ENCODE measurements at regions not wholly inside any gene's neighbourhood (a gene's known extent, or its start where the extent isn't known, plus 50 kb on each side); places are given as distances from the start of the nearest gene placed in this dataset.

GRCh38 chr16:10240854-10241613, 58.8 kb upstream of the GRIN2A start:
- Mint-ChIP-seq H3K27me3 (ENCODE audit: low read depth in 3 of 3) (peaks cover 3 to 11% (median 10%) of the 10 kb centered on the region in 3 donors), H3K4me1 (peaks cover 18% of the 10 kb centered on the region), H3K36me3 (no peaks in the 10 kb centered on the region), H3K9me3 (peaks cover 0 to 2% (median 0%) of the 10 kb centered on the region in 7 donors), H3K27ac (no peak overlapping the region), H3K4me3 (no peak overlapping the region)
- no peak overlapping the region for H3K27ac ChIP-seq (ENCODE audit: low read depth in 1 of 2, low read length in 2 of 2)
- 64% methylated on average over 3 of the region's 7 CpGs for WGBS (ENCODE audit: insufficient coverage)
- no peak overlapping the region for H3K4me2 ChIP-seq (replicated peaks; ENCODE audit: extremely low read depth, low read length, poor library complexity, severe bottlenecking)
- H3K9me3 ChIP-seq (replicated peaks in 1 of 2; ENCODE audit: control insufficient read depth in 1 of 2, insufficient read depth in 1 of 2, low read length in 2 of 2): no peaks in the 10 kb centered on the region
- intact Hi-C loops (cut with micrococcal nuclease): no loop called here
- H2AFZ ChIP-seq (ENCODE audit: insufficient read depth, low read depth, low read length, poor library complexity, severe bottlenecking): no peak overlapping the region
- TF ChIP-seq CTCF (IDR thresholded peaks at IDR 0.05): no peak
- no peaks in the 10 kb centered on the region for H3K27me3 ChIP-seq (ENCODE audit: control insufficient read depth in 2 of 2, insufficient read depth in 2 of 2, low read length in 2 of 2)
- DNase-seq: no peak
- H3K79me2 ChIP-seq (ENCODE audit: insufficient read depth, low read length): no peaks in the 10 kb centered on the region
- H4K20me1 ChIP-seq (ENCODE audit: insufficient read depth, low read length): no peaks in the 10 kb centered on the region
- peaks cover 9 to 10% of the 10 kb centered on the region in 2 donors for H3K4me1 ChIP-seq (ENCODE audit: control insufficient read depth in 1 of 2, insufficient read depth in 2 of 2, low read length in 2 of 2)
- no peak overlapping the region for H3K9ac ChIP-seq (ENCODE audit: insufficient read depth, low read length, poor library complexity, severe bottlenecking)
- H3K36me3 ChIP-seq (replicated peaks in 1 of 2; ENCODE audit: control insufficient read depth in 1 of 2, insufficient read depth in 2 of 2, low read length in 2 of 2): no peaks in the 10 kb centered on the region
- H3K4me3 ChIP-seq (replicated peaks in 1 of 3; ENCODE audit: low read depth in 2 of 3, low read length in 3 of 3): no peak overlapping the region

- no peak overlapping the region for H3K27ac ChIP-seq (ENCODE audit: low read depth in 1 of 2, low read length in 2 of 2)
- TF ChIP-seq CTCF (IDR thresholded peaks at IDR 0.05): no peak
- no peaks in the 10 kb centered on the region for H3K36me3 ChIP-seq (replicated peaks in 1 of 2; ENCODE audit: control insufficient read depth in 1 of 2, insufficient read depth in 2 of 2, low read length in 2 of 2)
- H3K4me3 Mint-ChIP-seq: no peak overlapping the region
- DNase-seq: no peak
- intact Hi-C loops (cut with micrococcal nuclease): no loop called here
- no peaks in the 10 kb centered on the region for H3K9me3 ChIP-seq (replicated peaks in 1 of 2; ENCODE audit: control insufficient read depth in 1 of 2, insufficient read depth in 1 of 2, low read length in 2 of 2)
- H2AFZ ChIP-seq (ENCODE audit: insufficient read depth, low read depth, low read length, poor library complexity, severe bottlenecking): no peak overlapping the region
- WGBS (ENCODE audit: insufficient coverage): 31% methylated on average over 2 of the region's 2 CpGs
- no peaks in the 10 kb centered on the region for H4K20me1 ChIP-seq (ENCODE audit: insufficient read depth, low read length)
- no peak overlapping the region for H3K4me2 ChIP-seq (replicated peaks; ENCODE audit: extremely low read depth, low read length, poor library complexity, severe bottlenecking)
- no peak overlapping the region for H3K4me3 ChIP-seq (replicated peaks in 1 of 3; ENCODE audit: low read depth in 2 of 3, low read length in 3 of 3)
- H3K27me3 Mint-ChIP-seq (ENCODE audit: low read depth in 3 of 3): peaks cover 4 to 10% (median 8%) of the 10 kb centered on the region in 3 donors
- no peaks in the 10 kb centered on the region for H3K79me2 ChIP-seq (ENCODE audit: insufficient read depth, low read length)
- H3K4me1 ChIP-seq (ENCODE audit: control insufficient read depth in 1 of 2, insufficient read depth in 2 of 2, low read length in 2 of 2): peaks cover 9 to 10% of the 10 kb centered on the region in 2 donors
- H3K4me1 Mint-ChIP-seq: peaks cover 18% of the 10 kb centered on the region
- no peak overlapping the region for H3K27ac Mint-ChIP-seq
- H3K27me3 ChIP-seq (ENCODE audit: control insufficient read depth in 2 of 2, insufficient read depth in 2 of 2, low read length in 2 of 2): no peaks in the 10 kb centered on the region
- H3K36me3 Mint-ChIP-seq: no peaks in the 10 kb centered on the region
- no peak overlapping the region for H3K9ac ChIP-seq (ENCODE audit: insufficient read depth, low read length, poor library complexity, severe bottlenecking)
- H3K9me3 Mint-ChIP-seq: peaks cover 0 to 2% (median 0%) of the 10 kb centered on the region in 7 donors
Measured at GRCh38 chr16:10242097-10242496, 59.9 kb upstream of the GRIN2A start.

Measured in CD14-positive monocyte (primary cell).